GM19035 (cell line): ENCODE measurements at regions not wholly inside any gene's neighbourhood (a gene's known extent, or its start where the extent isn't known, plus 50 kb on each side); places are given as distances from the start of the nearest gene placed in this dataset.

Experiments
- ATAC-seq: cut with Tn5 transposase; IDR thresholded peaks from one replicate; pipeline ENCODE4 v1.9.1; 2021; ENCODE audit not compliant: unreplicated experiment

DNA sequence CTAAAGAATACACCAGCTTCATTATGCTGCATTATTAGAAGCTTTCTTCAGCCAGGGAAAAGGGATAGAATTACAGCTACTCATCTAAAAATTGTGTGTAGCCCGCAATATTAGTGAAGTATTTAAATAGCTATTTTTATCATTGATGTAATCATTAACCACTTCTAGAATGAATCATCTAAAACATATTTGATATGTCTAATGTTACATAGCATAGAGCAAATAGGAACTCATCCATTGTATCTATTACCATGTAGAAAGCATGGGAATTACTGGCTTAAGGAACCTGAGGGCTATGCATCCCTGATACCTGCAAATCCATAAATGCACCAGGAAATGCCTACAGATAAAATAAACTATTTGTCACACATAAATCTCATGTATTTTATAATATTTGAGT lies 54.5 kb upstream of the VGLL3 start:
- no peak for ATAC-seq

DNA sequence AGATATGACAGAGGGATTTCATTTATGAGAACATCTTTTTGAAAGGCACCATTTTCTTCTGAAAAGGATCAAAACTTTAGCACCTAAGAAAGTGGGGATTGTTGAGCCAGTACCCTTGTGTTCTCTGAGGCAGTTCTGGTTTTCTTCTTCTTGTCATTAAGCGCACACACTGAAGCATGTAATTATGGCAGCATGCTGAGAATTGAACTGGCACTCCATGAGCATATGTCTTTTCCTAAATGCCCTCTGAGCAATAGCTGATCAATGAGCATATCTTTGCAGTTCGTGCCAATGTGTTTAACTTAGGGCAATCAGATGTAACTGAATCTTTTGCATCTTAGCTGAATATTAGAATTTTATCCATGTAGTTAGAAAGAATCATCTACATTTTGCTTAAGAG lies 53.9 kb upstream of the VGLL3 start:
- no peak for ATAC-seq

DNA sequence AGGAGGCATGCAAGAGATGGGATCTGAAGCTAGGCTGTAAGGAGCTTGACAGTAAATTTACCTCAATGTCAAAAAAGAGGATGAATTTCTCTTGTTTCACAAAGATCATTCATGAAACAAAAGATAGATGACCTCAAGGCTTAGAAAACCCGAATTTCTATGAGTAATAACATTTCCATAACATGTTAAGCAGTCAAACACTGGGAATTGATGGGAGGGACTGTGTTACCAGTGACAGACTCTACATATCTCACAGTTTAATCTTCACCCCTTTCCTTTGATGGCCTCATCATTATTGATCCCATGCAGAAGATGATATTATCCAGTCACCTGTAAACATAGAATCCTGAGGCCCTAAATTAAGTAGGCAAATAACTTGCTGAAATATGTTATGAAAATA lies 53.5 kb upstream of the VGLL3 start:
- ATAC-seq: no peak

DNA sequence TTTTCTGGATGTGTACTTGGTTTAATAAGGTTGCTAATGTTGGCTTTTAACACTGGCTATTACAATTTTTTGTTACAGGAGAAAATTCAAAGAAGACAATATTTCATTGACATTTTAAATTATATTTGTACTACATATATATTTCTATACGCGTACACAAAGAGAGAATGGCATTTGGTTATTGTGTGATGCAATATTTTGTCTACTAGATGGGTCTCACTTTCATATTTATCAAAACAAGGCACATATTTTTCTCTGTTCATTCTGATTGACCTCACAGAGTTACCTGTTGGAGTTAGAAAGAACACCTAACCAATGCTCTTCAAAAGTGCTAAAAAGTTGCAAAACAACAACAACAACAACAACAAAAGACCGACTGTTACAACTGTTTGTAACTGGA lies 50.2 kb upstream of the VGLL3 start:
- no peak for ATAC-seq
